SW 1271 (cell line): ENCODE measurements at regions not wholly inside any gene's neighbourhood (a gene's known extent, or its start where the extent isn't known, plus 50 kb on each side); places are given as distances from the start of the nearest gene placed in this dataset.
"Not testable (repeated sequence)": the region's sequence is repeated elsewhere in the genome, so short reads cannot be mapped to it uniquely, and the experiment has no call there.

Experiments used
- DNase-seq, 2 experiments: peaks; one replicate each; lab custom pipeline; 2025; lab: John Stamatoyannopoulos, UW

GRCh38 chr6:47407300-47408281 is 70.0 kb upstream of the CD2AP start:
- DNase-seq, result no peak

GRCh38 chr6:47413752-47414422 is 63.7 kb upstream of the CD2AP start:
- peak in 1 of 2 experiments; percentile 72 for DNase-seq

- peak in 1 of 2 experiments; percentile 22 for DNase-seq
Measured at GRCh38 chr6:47414423-47415167, 63.0 kb upstream of the CD2AP start.

GRCh38 chr6:47416396-47417345 is 60.9 kb upstream of the CD2AP start:
- DNase-seq, result no peak

GRCh38 chr6:47419621-47420020 is 58.0 kb upstream of the CD2AP start:
- DNase-seq, result no peak

- no peak for DNase-seq
Measured at GRCh38 chr6:47420394-47421371, 56.9 kb upstream of the CD2AP start.

GRCh38 chr6:47423079-47423478 is 54.5 kb upstream of the CD2AP start:
- DNase-seq, result no peak

- no peak for DNase-seq
Measured at GRCh38 chr6:47424436-47424836, 53.2 kb upstream of the CD2AP start.

- DNase-seq, result not testable (repeated sequence)
Measured at GRCh38 chr6:47425724-47426123, 51.9 kb upstream of the CD2AP start.

- no peak for DNase-seq
Measured at GRCh38 chr6:47426524-47427302, 50.9 kb upstream of the CD2AP start.

- DNase-seq, result no peak
Measured at GRCh38 chr6:47427680-47428079, 49.9 kb upstream of the CD2AP start.
